B cell (primary cell): ENCODE measurements at regions not wholly inside any gene's neighbourhood (a gene's known extent, or its start where the extent isn't known, plus 50 kb on each side); places are given as distances from the start of the nearest gene placed in this dataset.

ENCODE experiments used
- CTCF ChIP-seq: fragments of 200-600 bp; IDR thresholded peaks from one replicate; pipeline ENCODE4 v1.8.0; 2022; ENCODE audit warnings: antibody characterized with exemption, mild to moderate bottlenecking
- EZH2 ChIP-seq: IDR thresholded peaks from 2 replicates; pipeline ENCODE4 v1.6.1; 2012; ENCODE audit warnings: borderline replicate concordance, low read depth, mild to moderate bottlenecking, moderate library complexity, low read length; ENCODE audit not compliant: insufficient read depth, poor library complexity, severe bottlenecking

GRCh38 chr4:32003548-32003947 lies 1283.4 kb downstream of the PCDH7 start:
- TF ChIP-seq CTCF, result no peak
- no peak for TF ChIP-seq EZH2
